GM12801 (cell line): ENCODE measurements at regions not wholly inside any gene's neighbourhood (a gene's known extent, or its start where the extent isn't known, plus 50 kb on each side); places are given as distances from the start of the nearest gene placed in this dataset.

Source experiments
- CTCF ChIP-seq: IDR thresholded peaks from one replicate; pipeline ENCODE4 v1.5.1; 2011; ENCODE audit warnings: control low read depth; ENCODE audit not compliant: insufficient read length; ENCODE audit errors: extremely low read depth

- no peak for TF ChIP-seq CTCF
Observed at GRCh38 chr9:73009649-73010288, 56.9 kb upstream of the ALDH1A1 start.

- TF ChIP-seq CTCF: no peak
Observed at GRCh38 chr9:73007966-73008672, 55.3 kb upstream of the ALDH1A1 start.

GRCh38 chr9:73006986-73007385 is 54.1 kb upstream of the ALDH1A1 start:
- no peak for TF ChIP-seq CTCF
